Endothelial cell of hepatic sinusoid (primary cell): ENCODE measurements at regions not wholly inside any gene's neighbourhood (a gene's known extent, or its start where the extent isn't known, plus 50 kb on each side); places are given as distances from the start of the nearest gene placed in this dataset.
"Not testable (repeated sequence)": the region's sequence is repeated elsewhere in the genome, so short reads cannot be mapped to it uniquely, and the experiment has no call there.

Source experiments
- in situ Hi-C: cut with HindIII; loops from 2 replicates; pipeline ENCODE4 v1.10.0; 2017; ENCODE audit warnings: low sequenced_read_pairs

DNA sequence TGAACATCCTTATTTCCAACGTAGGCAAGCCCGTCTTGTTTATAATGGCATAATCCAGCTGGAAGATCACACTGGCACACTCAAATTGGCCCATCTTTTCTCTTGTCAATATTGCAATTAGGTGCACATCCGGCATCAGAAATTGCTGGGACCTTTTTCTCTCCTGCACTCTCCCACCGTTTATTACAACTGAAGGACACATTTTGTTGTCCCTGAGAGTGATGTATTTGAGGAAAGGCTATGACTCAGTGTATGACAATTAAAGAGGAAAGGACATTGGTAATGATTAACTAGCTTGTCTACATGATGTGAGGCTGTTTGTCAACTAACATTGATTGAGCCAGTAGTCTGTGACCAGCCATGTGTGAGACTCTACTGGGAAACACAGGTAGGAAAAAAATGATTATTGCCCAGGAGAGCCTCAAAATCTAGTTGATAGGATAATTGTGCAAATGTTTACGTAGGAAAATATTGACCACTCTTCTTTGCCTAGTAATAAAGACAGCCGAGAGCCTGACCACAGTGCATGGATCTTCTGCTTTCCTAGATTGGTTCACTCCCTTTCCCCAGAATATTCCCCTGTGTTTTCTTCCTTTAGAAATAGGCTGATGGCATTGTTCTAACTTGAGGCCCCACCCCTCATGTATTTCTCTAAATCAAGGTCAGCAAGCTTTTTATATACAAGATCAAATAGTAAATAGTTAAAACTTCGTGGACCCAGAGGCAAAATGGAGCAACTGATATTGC lies 230.0 kb upstream of the BTBD3 start:
- in situ Hi-C loops, result no loop called here

DNA sequence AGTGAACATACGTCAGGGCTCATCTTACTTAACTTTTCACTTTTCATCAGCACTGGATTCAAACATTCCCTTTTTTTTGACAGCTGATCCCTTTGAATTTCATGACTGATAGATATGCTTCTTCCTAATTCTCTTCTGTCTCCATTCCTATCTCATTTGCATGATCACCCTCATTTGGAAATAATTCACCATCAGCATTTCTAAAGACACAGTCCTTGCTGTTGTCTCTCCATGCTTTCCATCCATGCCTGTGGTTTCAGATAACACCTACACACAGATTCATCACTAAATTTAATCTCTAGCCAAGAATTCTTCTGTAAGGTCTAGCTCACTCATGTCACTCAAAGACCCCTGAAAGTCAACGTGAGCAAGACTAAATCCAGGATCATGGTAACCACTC lies 228.4 kb upstream of the BTBD3 start:
- in situ Hi-C loops, result no loop called here

DNA sequence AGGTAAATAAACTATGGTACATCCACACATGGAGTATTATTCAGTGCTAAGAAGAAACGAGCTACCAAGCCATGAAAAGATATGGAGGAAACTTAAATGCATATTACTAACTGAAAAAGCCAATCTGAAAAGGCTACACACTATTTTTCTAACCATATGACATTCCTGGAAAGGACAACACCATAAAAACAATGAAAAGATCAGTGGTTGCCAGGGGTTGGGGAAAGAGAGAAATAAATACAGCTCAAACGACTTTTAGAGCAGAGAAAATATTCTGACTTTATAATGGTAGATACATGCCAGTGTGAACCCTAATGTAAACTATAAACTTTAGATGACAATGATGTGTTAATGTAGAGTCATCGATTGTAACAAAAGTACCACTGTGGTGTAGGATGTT lies 225.9 kb upstream of the BTBD3 start:
- in situ Hi-C loops, result no loop called here

DNA sequence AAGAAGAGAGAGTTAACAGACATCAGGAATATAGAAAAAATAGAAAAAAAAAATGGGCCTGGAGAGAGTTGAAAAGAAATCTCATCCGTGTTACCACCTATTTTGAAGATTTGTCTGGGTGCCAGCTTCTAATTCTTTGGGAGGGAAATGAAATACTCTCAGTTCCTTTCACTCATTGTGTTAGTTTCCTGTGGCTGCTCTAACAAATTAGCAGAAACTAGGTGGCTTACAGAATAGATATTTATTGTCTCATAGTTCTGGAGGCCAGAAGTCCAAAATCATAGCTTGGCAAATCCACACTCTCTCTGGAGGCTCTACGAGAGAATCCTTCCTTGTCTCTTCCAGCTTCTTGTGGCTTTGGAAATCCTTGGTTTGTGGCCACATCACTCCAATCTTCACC lies 225.1 kb upstream of the BTBD3 start:
- in situ Hi-C loops, result no loop called here

DNA sequence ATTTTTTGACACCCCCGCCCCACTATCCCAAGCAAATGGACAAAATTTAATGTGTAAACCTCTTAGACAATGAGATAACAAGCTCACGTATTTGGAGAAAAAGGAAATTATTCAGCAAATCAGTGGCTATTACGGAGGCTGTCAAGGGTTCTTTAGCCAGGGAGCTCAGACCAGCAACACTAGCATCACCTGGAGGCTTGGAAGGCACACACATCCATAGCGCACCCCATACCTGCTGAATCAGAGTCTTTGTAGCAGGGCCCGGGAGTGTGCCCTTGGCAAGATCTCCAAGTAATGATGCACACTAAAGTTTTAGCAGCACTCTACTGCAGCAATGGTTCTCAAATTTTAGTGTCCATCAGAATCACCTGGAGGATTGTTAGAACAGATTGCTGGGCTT lies 223.2 kb upstream of the BTBD3 start:
- in situ Hi-C loops, result no loop called here

DNA sequence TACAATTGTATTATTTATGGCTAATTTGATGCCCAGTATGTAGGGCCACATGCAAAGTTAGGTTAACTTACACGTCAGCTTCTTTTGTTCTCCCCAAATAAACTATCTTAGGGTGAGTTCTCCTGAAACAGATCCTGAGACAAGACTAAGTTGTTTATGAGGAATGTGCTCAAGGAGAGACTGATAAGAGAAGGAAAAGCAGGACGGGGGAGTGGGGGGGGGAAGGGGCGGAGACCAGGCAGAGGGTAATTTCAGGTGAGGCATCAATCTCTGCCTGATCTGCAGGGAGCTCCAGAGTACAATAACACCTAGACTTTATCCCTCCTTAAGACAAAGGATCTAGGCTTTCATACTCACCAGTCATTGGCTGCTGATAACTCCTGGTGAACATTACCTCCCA lies 220.6 kb upstream of the BTBD3 start:
- in situ Hi-C loops, result no loop called here

DNA sequence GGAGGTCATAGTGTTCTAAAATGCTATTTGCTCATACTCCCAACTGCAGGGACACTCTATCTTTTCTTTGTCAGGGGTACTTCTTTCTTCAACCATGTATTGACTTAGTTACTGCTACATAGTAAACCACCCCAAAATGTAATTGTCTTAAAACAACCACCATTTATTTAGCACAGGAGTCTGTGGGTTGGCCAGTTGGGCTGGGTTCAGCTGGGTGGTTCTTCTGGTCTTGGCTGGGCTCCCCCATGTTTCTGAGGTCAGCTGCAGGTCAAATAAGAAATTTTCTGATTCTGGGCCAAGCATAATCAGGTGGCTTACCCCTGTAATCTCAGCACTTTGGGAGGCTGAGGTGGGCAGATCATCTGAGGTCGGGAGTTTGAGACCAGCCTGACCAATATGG lies 220.0 kb upstream of the BTBD3 start:
- in situ Hi-C loops, result no loop called here

DNA sequence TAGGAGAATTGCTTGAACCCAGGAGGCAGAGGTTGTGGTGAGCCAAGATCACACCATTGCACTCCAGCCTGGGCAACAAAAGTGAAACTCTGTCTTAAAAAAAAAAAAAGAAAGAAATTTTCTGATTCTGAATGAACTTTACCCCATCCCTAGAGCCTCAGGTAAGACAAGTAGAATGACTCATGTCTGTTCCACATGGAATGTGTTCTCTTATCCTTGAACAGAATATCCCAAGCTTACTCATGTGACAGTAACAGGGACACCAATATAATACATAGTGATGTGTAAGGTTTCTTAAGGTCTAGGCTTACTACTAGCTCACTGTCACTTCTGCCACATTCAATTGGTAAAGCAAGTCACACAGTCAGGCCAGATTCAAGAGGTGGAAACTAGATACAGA lies 219.6 kb upstream of the BTBD3 start:
- in situ Hi-C loops, result no loop called here

DNA sequence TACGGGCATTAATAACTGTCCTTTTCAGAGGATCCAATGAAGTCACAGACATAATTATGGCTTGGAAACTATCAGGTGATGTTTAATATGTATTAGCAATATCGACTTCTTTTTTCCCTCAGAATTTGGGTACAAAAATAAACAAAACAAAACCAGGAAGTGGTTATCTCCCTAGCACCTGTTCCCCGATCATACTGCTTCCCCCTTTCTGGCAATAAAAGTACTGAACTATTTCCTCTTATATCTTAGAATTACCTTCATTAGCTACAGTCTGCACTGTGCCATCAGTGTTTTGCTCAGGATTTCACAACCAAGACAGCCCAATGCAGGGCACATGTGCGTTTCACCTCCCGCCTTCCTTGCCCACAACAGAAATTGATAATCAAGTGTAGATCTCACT lies 216.9 kb upstream of the BTBD3 start:
- in situ Hi-C loops, result no loop called here

DNA sequence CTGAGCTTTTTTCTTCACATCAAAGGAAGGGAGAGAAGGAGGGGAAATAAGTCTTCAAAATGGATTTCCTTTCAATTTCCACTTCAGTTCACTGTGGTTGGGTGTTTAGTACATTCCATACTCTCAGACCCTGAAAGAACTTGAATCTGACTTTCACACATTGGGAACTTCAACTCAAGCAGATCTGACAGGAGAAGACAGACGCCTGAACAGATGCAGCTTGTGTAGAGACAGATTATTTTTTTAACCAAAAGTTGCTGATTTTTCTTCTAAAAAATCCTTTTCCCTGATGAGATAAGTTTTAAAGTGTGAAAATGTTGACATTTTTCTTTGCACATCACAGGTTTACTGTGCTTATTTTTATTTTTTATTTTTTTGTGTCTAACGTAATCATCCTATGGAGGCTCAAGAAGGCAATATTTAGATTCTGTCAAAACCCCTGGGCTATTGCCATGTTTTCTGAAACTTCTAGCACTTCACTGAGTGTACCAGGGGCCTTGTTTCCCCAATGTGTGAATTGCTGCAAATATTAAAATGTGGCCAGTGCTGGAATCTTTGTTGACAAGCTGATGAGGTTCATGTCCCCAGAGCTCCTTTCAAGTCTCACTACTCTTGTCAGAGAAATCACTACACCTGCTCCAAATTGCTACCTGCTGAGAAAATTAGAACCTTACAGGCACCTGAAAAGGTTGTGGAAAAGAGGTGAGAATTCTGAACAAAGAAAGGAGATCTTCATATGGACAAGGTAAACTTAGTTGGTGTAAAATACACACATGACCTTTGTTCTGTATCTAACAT lies 214.8 kb upstream of the BTBD3 start:
- in situ Hi-C loops, result no loop called here

DNA sequence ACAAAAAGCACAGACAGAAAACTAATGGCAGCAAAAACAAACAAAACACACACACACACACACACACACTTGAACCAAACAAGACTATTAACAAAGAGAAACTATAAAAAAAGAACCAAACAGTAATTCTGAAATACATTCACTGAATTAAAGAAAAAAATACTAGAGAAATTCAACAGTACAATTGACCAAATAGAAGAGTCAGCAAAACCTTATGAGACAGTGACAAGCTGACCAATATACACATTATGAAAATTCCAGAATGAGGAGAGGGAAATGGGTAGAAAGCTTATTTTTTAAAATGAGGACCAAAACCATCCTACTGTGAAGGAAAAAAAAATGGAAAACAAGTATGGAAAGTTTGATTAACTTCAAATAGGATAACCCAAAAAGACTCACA lies 212.2 kb upstream of the BTBD3 start:
- in situ Hi-C loops, result no loop called here

DNA sequence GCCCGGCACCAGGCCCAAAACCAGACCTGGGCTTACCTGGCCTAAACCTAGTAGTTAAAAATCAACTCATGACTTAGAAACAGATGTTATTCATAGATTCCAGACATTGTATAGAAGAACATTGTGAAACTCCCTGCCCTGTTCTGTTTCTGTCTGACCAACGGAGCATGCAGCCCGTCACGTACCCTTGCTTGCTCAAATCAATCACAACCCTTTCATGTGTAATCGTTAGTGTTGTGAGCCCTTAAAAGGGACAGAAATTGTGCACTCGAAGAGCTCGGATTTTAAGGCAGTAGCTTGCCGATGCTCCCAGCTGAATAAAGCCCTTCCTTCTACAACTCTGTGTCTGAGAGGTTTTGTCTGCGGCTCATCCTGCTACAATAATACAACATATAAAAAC lies 209.5 kb upstream of the BTBD3 start:
- in situ Hi-C loops, result not testable (repeated sequence)

DNA sequence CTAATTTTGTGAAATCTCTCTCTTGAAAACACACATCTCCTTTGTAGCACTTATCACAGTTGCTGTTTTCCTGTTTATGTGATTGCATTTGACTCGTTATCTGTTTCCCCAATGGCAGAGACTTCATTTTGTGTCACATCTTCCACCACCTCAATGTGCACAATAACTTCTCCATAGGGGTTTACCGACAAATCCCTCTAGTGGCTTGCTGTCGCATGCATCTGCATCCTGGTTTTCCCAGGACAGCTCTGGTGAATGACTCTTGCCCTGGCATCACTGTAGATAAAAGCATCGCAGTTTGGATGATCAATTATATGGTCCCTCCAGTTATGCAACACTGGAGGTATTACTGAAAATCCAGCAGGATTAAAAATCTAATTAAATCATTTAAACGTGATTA lies 206.5 kb upstream of the BTBD3 start:
- in situ Hi-C loops, result no loop called here

DNA sequence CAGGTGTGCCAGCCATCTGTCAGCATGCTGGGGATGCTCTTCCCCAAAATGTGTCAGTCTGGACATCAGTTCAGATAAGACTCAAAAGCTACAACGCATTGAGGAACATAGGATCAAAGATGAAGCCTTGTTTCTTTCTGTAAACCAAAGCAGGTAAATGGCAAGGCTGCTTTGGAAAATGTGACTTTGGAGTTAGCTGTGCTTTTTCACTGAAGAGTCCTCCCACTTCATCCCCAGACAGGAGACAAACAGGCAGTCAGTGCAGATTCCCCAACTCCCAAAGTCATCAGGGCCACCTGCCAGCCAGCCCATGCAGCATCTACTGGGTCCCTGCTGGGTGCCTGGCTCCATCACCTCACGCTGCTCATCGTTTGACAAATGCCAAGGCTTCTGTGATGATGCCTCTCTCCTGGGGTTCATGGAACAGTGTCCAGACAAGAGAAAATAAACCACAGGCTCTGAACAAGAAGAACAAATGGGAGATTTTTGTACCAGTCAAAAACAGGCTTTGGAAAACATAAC lies 205.0 kb upstream of the BTBD3 start:
- in situ Hi-C loops, result no loop called here

DNA sequence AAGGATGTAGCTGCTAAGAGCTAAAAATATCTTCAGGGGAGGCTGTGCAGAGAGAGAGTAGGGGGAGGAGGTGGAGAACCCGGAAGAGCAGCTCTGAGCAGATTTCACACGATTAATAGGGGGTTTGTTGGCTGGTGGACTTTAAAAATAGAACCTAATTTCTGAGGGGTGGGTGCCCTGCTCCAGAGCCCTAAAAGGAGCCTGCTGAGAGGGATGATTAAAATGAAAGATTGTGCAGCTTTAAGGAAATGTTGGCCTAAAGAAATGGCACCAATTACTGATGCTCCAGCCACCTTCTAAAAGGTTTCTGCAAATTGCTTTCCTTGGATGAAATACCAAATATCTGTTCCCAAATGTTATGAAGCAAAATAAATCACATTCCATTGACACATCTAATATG lies 202.8 kb upstream of the BTBD3 start:
- in situ Hi-C loops, result no loop called here

DNA sequence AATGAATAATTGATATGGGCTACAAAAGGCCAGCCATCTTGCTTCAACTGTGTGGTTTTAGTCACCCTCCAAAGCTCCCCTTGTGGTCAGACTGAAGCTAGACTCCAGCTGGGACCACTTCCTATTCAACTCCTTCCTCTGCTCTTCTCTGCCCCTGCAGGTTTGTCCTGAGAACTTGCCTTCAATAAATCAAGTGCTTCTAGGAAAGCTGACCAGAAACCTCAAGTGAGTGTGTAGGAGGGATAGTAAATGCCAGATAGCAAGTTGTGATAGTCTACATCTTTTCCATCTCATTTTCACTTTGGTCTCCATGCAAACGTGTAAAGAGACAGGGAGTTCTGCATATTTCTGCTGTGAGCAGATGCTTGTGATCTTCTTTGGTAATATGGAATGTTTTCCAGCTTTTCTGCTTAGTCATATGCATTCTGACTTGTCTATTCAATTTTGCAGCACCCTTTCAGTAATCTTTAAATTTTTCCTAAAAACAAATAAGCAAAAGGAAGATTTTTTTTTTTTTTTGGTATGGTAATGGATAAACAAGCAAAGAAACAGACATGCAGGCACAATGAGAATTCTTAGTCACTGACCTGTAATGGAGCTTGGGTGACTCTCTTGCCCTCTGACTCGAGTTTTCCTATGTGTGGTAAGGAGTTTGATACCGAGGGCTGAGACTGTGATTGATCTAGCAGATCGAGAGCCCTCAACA lies 201.3 kb upstream of the BTBD3 start:
- in situ Hi-C loops, result no loop called here

DNA sequence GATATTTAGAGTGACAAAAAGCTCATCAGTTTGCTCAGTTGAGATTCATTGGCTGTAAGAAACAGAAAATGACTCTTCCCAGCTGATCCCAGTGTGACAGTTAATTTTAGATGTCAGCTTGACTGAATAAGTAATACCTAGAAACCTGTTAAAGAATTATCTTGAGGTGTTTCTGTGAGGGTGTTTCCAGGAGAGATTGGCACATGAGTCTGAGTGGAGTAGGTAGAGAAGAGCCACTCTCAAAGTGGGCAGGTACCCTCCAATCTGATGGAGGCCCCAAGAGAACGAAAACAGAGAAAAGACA lies 200.8 kb upstream of the BTBD3 start:
- in situ Hi-C loops, result no loop called here

DNA sequence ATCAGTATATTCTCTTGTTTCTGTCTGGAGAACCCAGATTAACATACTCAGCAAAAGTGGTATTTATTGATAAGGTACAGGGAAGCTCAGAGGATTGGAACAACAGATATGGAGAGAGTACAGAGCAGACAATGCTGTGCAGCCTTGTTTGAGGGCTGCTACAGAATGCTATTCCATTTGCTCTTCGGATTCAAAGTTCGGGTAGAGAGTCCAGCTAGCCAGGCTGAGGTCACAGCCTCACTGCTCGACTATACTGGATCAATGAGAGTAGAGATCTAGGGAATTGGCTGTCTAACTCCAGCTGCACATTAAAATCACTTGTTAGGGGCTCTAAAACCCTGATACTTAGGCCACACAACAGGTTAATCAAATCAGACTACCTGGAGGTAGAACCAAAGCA lies 200.1 kb upstream of the BTBD3 start:
- in situ Hi-C loops, result no loop called here

DNA sequence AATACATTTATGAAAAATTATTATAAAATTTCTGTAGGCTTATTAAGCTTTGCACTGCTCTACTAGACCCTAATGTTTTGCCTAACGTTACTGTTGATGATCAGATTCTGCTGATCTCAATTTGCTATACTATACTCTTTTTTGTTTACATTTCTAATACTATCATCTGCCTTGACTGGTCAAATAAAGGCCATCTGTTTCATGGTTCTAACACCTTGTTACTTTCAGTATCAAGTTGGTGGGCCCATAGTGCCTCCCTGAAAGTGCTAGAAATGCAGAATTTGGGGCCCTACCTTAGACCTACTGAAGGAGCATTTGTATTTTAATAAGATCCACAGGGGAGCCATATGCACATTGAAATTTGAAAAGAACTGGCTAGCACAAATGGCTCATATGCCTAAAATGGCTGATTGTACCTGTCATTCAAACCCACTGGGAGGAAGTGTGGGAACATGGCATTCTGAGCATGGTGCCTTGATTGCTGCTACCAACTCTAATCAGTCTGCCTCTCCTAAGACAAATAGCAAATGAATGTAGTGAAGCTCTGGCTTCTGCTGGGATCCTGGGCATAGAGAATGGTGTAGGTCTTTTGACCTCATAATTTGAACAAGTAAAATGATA lies 199.1 kb upstream of the BTBD3 start:
- in situ Hi-C loops, result no loop called here

DNA sequence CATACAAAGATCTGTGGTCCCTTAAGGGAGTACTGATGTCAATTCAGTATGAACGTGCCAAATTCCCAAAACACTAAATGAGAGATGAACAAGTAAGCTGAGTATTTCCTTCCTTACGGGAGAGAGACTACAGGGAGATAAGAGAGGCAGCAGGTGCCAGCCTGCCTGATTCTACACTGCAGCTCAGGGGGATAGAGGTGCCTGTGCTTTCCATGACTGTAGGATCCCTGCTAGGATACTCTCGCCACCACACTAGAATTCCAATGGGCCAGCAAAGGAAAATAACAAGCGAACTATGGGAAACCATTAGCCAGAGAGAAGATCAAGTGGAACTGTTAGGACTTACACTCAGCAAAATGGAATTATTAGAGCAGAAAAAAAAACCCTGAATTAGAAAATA lies 198.5 kb upstream of the BTBD3 start:
- in situ Hi-C loops, result no loop called here

DNA sequence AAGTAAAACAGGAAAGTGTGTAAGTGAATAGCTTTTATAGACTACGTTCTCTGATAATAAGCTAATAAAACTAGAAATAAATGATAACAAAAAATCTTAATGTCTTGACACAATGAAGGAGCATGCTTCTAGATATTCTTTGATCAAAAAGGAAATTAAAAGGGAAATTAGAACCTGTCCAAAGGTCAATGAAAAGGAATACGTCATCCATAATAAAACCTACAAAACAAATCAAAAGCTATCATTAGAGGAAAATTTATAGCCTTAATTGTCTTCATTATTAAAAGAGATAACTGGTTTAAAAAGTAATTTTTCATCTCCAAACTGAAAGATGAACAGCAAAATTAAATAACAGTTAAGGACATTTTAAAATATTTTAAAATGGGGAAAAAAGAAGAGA lies 196.3 kb upstream of the BTBD3 start:
- in situ Hi-C loops, result no loop called here

DNA sequence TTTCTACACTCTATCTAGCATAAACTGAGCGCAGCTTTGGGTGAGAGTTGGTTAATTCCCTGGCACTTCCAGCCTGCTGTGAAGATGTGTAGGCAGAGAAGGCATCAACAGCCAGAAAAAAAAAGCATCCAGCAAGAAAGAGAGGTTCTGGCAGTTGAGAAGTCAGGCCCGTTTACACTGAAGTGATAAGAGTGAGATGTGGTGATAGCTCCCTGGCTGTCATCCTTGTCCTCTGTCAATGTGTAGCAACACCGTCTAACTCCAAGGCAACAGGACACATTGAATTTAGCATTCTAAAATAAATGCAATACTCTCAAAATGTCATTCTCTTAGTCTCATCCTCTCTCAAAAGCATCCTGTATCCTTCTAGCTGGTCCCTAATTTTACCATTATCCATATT lies 193.6 kb upstream of the BTBD3 start:
- in situ Hi-C loops, result no loop called here
